ENCODE measurements at regions not wholly inside any gene's neighbourhood (a gene's known extent, or its start where the extent isn't known, plus 50 kb on each side); places are given as distances from the start of the nearest gene placed in this dataset.
A peak's percentile ranks its signal among the peaks of the same experiment; 100 is the strongest.
"Not testable (repeated sequence)": the region's sequence is repeated elsewhere in the genome, so short reads cannot be mapped to it uniquely, and the experiment has no call there.

DNA sequence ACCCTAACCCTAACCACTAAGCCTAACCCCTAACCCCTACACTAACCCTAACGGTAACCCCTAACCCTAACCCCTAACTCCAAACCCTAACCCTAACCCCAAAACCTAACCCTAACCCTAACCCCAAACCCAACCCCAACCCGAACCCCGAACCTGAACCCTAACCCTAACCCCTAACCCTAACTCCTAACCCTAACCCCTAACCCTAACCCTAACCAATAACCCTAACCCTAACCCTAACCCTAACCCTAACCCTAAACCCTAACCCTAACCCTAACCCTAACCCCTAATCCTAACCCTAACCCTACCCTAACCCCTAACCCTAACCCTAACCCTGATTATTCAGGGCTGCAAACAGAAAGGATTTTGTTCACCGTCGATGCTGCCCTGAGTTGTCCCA is 144.6 kb upstream of the DUSP22 start:
- not testable (repeated sequence) for H3K27me3 ChIP-seq (ENCODE audit: control insufficient read depth in 4 of 4, insufficient read depth in 4 of 4, low read length in 3 of 4); H3K9ac ChIP-seq (ENCODE audit: low read depth in 1 of 2, low read length in 2 of 2); H3K36me3 ChIP-seq (ENCODE audit: control insufficient read depth in 4 of 4, insufficient read depth in 3 of 4, low read depth in 1 of 4, low read length in 3 of 4); DNase-seq (ENCODE audit: low spot score); H3K4me1 ChIP-seq (ENCODE audit: control insufficient read depth in 4 of 4, insufficient read depth in 4 of 4, low read length in 3 of 4); H3K9me3 ChIP-seq (ENCODE audit: control insufficient read depth in 4 of 4, low read length in 3 of 4); H3K4me3 ChIP-seq (ENCODE audit: low read depth in 1 of 3, low read length in 3 of 3); H3K27ac ChIP-seq (ENCODE audit: low read depth in 1 of 2, low read length in 2 of 2)
- 97% methylated on average over 5 of the region's 5 CpGs for WGBS

DNA sequence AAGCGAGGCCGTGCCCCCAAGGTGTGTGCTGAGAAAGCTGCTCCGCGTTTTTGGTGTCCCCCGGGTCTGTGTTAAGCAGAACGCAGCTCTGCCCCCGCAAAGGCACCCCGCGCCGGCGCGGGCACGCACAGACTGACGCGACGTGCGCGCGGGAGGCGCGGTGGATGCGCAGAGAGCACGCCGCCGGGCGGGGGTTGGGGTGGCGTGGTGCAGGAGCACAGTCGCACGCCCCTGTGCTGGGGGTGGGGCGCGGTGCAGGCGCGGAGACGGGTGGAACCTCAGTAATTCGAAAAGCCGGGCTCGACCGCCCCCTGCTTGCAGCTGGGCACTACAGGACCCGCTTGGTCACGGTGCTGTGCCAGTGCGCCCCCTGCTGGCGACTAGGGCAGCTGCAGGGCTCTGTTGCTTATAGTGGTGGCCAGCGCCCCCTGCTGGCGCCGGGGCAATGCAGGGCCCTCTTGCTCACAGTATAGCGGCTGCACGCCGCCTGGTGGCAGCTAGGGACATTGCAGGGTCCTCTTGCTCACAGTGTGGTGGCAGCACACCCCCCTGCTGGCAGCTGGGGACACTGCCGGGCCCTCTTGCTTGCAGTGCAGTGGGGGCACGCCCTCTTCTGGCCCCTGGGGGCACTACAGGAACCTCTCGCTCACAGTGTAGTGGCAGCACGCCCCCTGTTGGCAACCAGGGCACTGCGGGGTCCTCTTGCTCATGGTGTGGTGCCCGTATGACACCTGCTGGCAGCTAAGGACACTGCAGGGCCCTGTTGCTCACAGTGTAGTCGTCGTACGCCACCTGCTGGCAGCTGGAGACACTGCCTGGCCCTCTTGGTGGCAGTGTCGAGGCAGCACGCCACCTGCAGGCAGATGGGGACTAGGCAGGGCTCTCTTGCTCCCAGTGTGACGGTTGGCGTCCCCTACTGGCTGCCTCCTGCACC is 144.0 kb upstream of the DUSP22 start:
- H3K9me3 ChIP-seq (ENCODE audit: control insufficient read depth in 4 of 4, low read length in 3 of 4); H3K27ac ChIP-seq (ENCODE audit: low read depth in 1 of 2, low read length in 2 of 2); H3K36me3 ChIP-seq (ENCODE audit: control insufficient read depth in 4 of 4, insufficient read depth in 3 of 4, low read depth in 1 of 4, low read length in 3 of 4); H3K4me3 ChIP-seq (ENCODE audit: low read depth in 1 of 3, low read length in 3 of 3); H3K27me3 ChIP-seq (ENCODE audit: control insufficient read depth in 4 of 4, insufficient read depth in 4 of 4, low read length in 3 of 4); H3K4me1 ChIP-seq (ENCODE audit: control insufficient read depth in 4 of 4, insufficient read depth in 4 of 4, low read length in 3 of 4); H3K9ac ChIP-seq (ENCODE audit: low read depth in 1 of 2, low read length in 2 of 2): not testable (repeated sequence)
- TF ChIP-seq, protein P1, sequence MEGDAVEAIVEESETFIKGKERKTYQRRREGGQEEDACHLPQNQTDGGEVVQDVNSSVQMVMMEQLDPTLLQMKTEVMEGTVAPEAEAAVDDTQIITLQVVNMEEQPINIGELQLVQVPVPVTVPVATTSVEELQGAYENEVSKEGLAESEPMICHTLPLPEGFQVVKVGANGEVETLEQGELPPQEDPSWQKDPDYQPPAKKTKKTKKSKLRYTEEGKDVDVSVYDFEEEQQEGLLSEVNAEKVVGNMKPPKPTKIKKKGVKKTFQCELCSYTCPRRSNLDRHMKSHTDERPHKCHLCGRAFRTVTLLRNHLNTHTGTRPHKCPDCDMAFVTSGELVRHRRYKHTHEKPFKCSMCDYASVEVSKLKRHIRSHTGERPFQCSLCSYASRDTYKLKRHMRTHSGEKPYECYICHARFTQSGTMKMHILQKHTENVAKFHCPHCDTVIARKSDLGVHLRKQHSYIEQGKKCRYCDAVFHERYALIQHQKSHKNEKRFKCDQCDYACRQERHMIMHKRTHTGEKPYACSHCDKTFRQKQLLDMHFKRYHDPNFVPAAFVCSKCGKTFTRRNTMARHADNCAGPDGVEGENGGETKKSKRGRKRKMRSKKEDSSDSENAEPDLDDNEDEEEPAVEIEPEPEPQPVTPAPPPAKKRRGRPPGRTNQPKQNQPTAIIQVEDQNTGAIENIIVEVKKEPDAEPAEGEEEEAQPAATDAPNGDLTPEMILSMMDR (IDR thresholded peaks at IDR 0.05; ENCODE audit: low read depth, low read length, missing input control), result peak; percentile 19
- peak; percentile 36 to 58 for TF ChIP-seq RAD21 (IDR thresholded peaks at IDR 0.05)
- 84% methylated on average over 61 of the region's 61 CpGs for WGBS
- peak; percentile 74 for DNase-seq (ENCODE audit: low spot score)

DNA sequence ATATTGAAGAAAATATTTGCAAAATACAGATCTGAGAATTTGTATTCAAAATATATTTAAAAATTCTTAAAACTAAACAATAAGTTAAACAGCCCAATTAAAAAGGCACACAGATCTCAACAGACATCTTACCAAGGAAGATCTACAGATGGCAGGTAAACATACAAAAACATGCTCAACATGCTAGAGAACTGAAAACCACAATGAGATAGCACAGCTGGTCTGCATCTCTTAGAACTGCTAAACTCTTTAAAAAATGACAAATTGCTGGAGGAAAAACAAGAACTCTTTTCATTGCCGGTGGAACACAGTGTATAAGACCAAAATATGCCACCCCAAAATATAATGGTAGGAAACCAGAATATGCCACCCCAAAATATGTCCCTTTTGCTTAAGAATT is 142.1 kb upstream of the DUSP22 start:
- H3K4me3 ChIP-seq (ENCODE audit: low read depth in 1 of 3, low read length in 3 of 3); H3K36me3 ChIP-seq (ENCODE audit: control insufficient read depth in 4 of 4, insufficient read depth in 3 of 4, low read depth in 1 of 4, low read length in 3 of 4); H3K9ac ChIP-seq (ENCODE audit: low read depth in 1 of 2, low read length in 2 of 2); DNase-seq (ENCODE audit: low spot score); H3K27me3 ChIP-seq (ENCODE audit: control insufficient read depth in 4 of 4, insufficient read depth in 4 of 4, low read length in 3 of 4); H3K27ac ChIP-seq (ENCODE audit: low read depth in 1 of 2, low read length in 2 of 2); H3K4me1 ChIP-seq (ENCODE audit: control insufficient read depth in 4 of 4, insufficient read depth in 4 of 4, low read length in 3 of 4); H3K9me3 ChIP-seq (ENCODE audit: control insufficient read depth in 4 of 4, low read length in 3 of 4): not testable (repeated sequence)
- WGBS, result 65% methylated on average over 1 of the region's 1 CpG

DNA sequence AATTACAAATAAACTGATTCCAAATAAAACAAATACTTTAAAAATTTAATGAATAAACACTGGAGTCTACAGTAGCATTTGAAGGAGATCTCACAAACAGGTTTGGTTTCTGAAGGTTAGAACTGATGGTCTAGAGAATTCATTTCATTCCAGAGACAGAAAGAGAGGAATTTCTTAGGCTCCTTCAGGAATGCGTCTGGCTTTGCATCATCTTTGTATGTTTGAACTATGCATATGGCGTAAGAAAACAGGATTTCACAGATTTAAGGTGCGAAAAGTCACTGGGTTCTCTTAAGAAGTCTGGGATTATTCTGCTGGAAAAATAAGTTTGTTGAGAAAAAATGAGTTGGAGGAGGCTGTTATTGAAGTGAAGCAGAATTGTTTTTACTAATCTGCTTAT is 139.9 kb upstream of the DUSP22 start:
- not testable (repeated sequence) for H3K27me3 ChIP-seq (ENCODE audit: control insufficient read depth in 4 of 4, insufficient read depth in 4 of 4, low read length in 3 of 4); H3K27ac ChIP-seq (ENCODE audit: low read depth in 1 of 2, low read length in 2 of 2); DNase-seq (ENCODE audit: low spot score); H3K4me3 ChIP-seq (ENCODE audit: low read depth in 1 of 3, low read length in 3 of 3); H3K4me1 ChIP-seq (ENCODE audit: control insufficient read depth in 4 of 4, insufficient read depth in 4 of 4, low read length in 3 of 4); H3K9ac ChIP-seq (ENCODE audit: low read depth in 1 of 2, low read length in 2 of 2); H3K9me3 ChIP-seq (ENCODE audit: control insufficient read depth in 4 of 4, low read length in 3 of 4); H3K36me3 ChIP-seq (ENCODE audit: control insufficient read depth in 4 of 4, insufficient read depth in 3 of 4, low read depth in 1 of 4, low read length in 3 of 4)
- 77% methylated on average over 3 of the region's 3 CpGs for WGBS

DNA sequence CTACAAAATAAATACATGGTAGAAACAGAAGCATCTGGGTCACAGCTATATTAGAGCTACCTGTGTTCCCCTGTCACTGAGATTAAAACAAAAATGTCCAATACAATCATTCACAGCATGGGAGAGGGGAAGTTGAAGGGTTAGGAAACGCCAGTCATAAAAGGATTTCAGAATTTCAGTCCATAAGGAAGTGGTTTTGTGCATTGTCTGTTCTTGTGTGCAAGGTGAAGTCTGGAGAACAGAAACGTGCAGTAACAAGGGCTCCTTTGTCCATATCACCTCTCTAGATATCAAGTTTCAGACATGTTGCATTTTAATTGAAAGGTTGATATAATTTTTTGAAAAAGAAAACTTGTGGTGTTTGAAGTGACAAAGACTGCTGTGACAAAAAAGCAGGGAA is 139.3 kb upstream of the DUSP22 start:
- not testable (repeated sequence) for H3K4me1 ChIP-seq (ENCODE audit: control insufficient read depth in 4 of 4, insufficient read depth in 4 of 4, low read length in 3 of 4); DNase-seq (ENCODE audit: low spot score); H3K27me3 ChIP-seq (ENCODE audit: control insufficient read depth in 4 of 4, insufficient read depth in 4 of 4, low read length in 3 of 4); H3K4me3 ChIP-seq (ENCODE audit: low read depth in 1 of 3, low read length in 3 of 3); H3K9me3 ChIP-seq (ENCODE audit: control insufficient read depth in 4 of 4, low read length in 3 of 4); H3K36me3 ChIP-seq (ENCODE audit: control insufficient read depth in 4 of 4, insufficient read depth in 3 of 4, low read depth in 1 of 4, low read length in 3 of 4); H3K27ac ChIP-seq (ENCODE audit: low read depth in 1 of 2, low read length in 2 of 2); H3K9ac ChIP-seq (ENCODE audit: low read depth in 1 of 2, low read length in 2 of 2)
- 22% methylated on average over 2 of the region's 2 CpGs for WGBS

DNA sequence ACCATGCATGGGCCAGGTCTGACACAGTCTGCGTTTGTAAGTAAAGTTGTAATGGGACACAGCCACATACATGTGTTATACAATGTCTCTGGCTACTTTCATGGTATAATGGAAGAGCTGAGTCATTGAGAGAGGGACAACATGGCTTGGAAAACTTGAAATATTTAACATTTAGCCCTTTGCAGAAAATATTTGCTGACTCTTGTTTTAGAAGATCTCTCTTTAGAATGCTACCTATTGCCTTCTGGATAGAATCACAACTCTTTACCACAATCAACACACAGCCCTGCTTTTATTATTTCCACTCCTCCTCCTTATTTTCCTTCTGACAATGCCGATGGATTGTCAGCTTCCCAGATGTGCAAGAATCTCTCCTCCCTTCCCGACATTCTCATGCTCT is 138.4 kb upstream of the DUSP22 start:
- H3K4me3 ChIP-seq (ENCODE audit: low read depth in 1 of 3, low read length in 3 of 3); H3K4me1 ChIP-seq (ENCODE audit: control insufficient read depth in 4 of 4, insufficient read depth in 4 of 4, low read length in 3 of 4); H3K36me3 ChIP-seq (ENCODE audit: control insufficient read depth in 4 of 4, insufficient read depth in 3 of 4, low read depth in 1 of 4, low read length in 3 of 4); H3K27me3 ChIP-seq (ENCODE audit: control insufficient read depth in 4 of 4, insufficient read depth in 4 of 4, low read length in 3 of 4); H3K9ac ChIP-seq (ENCODE audit: low read depth in 1 of 2, low read length in 2 of 2); H3K27ac ChIP-seq (ENCODE audit: low read depth in 1 of 2, low read length in 2 of 2); H3K9me3 ChIP-seq (ENCODE audit: control insufficient read depth in 4 of 4, low read length in 3 of 4); DNase-seq (ENCODE audit: low spot score): not testable (repeated sequence)
- WGBS, result 59% methylated on average over 3 of the region's 3 CpGs

DNA sequence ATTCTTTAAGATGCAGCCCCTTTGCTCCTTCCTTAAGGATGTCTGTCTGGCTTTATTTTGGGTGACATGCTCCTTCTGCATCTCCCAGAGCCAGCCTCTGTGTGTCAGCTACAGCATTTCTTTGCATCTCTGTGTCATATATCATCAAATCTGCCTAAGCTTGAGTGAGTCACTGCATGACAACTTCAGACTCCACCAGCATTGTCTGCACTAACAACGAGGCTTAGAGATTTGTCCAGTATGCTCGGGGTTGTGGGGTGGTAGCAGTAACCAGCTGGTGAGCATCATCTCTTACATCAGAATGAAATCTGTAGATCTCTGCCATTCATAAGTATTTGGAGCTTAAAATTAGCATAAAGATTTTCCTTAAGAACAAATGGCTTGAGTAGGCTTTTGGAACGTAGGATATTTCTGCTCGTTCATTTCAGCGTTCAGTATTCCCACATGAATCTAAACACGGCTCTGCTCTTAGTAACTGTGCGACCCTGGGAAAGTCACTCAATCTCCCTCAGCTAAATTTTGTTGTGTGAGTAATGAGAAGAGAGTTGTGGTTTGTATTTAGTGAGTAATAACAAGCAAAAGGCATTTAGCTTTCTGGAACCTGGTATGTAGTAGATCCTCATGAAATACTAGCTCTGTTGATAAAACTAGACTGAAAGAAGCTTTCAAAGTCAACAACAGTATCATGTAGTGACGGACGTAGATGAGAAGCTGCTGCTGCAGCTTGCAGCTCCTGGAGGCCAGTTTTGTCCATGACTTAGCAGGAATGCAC is 137.8 kb upstream of the DUSP22 start:
- DNase-seq (ENCODE audit: low spot score); H3K27ac ChIP-seq (ENCODE audit: low read depth in 1 of 2, low read length in 2 of 2); H3K4me3 ChIP-seq (ENCODE audit: low read depth in 1 of 3, low read length in 3 of 3); H3K9me3 ChIP-seq (ENCODE audit: control insufficient read depth in 4 of 4, low read length in 3 of 4); H3K4me1 ChIP-seq (ENCODE audit: control insufficient read depth in 4 of 4, insufficient read depth in 4 of 4, low read length in 3 of 4); H3K9ac ChIP-seq (ENCODE audit: low read depth in 1 of 2, low read length in 2 of 2); H3K27me3 ChIP-seq (ENCODE audit: control insufficient read depth in 4 of 4, insufficient read depth in 4 of 4, low read length in 3 of 4); H3K36me3 ChIP-seq (ENCODE audit: control insufficient read depth in 4 of 4, insufficient read depth in 3 of 4, low read depth in 1 of 4, low read length in 3 of 4): not testable (repeated sequence)
- 72% methylated on average over 9 of the region's 9 CpGs for WGBS

All from liver (tissue), 8 donors.